Panc1 (cell line): ENCODE measurements at regions not wholly inside any gene's neighbourhood (a gene's known extent, or its start where the extent isn't known, plus 50 kb on each side); places are given as distances from the start of the nearest gene placed in this dataset.

Source experiments
- ATAC-seq: fragments of 200-7000 bp; cut with Tn5 transposase; 2 replicates; pipeline ENCODE4 v1.9.1; 2020; ENCODE audit warnings: mild to moderate bottlenecking, moderate library complexity
- BruUV-seq: library from RNA; stranded (reverse); fragments of 400-500 nt; replicated peaks from 2 replicates; lab custom pipeline; 2021; lab: Mats Ljungman, UMichigan
- CTCF ChIA-PET: fragments of 300-600 bp; sonication (Branson Sonifier 250); formaldehyde crosslinking; loops from one replicate; lab custom pipeline; 2022; ENCODE audit warnings: antibody characterized with exemption; lab: Charles Lee
- POLR2A ChIA-PET: fragments of 300-600 bp; sonication (Branson Sonifier 250); formaldehyde crosslinking; loops from one replicate; lab custom pipeline; 2022; ENCODE audit warnings: antibody characterized with exemption; lab: Charles Lee
- DNase-seq: peaks from one replicate; pipeline ENCODE4 v3.0.0-alpha.2; 2010; ENCODE audit warnings: low read depth, low spot score
- H3K27ac ChIP-seq: 2 replicates; pipeline ENCODE4 v1.5.1; 2011; ENCODE audit warnings: mild to moderate bottlenecking, low read length, inconsistent platforms
- H3K27me3 ChIP-seq: fragments of 200-500 bp; sonication (Bioruptor generic); 2 replicates; pipeline ENCODE4 v1.6.0; 2014; ENCODE audit warnings: low read length, inconsistent platforms; ENCODE audit not compliant: control insufficient read depth, insufficient read depth
- H3K36me3 ChIP-seq: fragments of 200-500 bp; sonication (Bioruptor generic); 2 replicates; pipeline ENCODE4 v1.5.1; 2014; ENCODE audit warnings: inconsistent platforms, mild to moderate bottlenecking, low read length, moderate library complexity; ENCODE audit not compliant: control insufficient read depth, insufficient read depth
- H3K4me1 ChIP-seq: 2 replicates; pipeline ENCODE4 v1.5.1; 2011; ENCODE audit warnings: inconsistent platforms, mild to moderate bottlenecking, low read length, moderate library complexity; ENCODE audit not compliant: control insufficient read depth, insufficient read depth
- H3K4me3 ChIP-seq, 2 experiments: 2 replicates each; pipeline ENCODE4 v1.5.1; 2011 to 2012; ENCODE audit warnings: low read depth in 2 of 2, low read length in 2 of 2, mild to moderate bottlenecking in 2 of 2, inconsistent platforms in 1 of 2, moderate library complexity in 1 of 2
- H3K9me3 ChIP-seq: fragments of 200-500 bp; sonication (Bioruptor generic); 2 replicates; pipeline ENCODE4 v1.5.1; 2014; ENCODE audit warnings: low read depth, mild to moderate bottlenecking, inconsistent platforms, low read length, moderate library complexity; ENCODE audit not compliant: control insufficient read depth, insufficient read depth
- POLR2AphosphoS5 ChIP-seq: IDR thresholded peaks from 2 replicates; pipeline ENCODE4 v1.6.1; 2012; ENCODE audit warnings: mild to moderate bottlenecking, low read depth, low read length, moderate library complexity
- SIN3A ChIP-seq: IDR thresholded peaks from 2 replicates; pipeline ENCODE4 v1.6.1; 2012; ENCODE audit warnings: low read depth, mild to moderate bottlenecking, low read length, moderate library complexity, borderline replicate concordance; ENCODE audit not compliant: insufficient read depth
- TCF7L2 ChIP-seq: IDR thresholded peaks from 2 replicates; pipeline ENCODE4 v1.6.1; 2011; ENCODE audit warnings: mild to moderate bottlenecking, low read depth, low read length, inconsistent platforms
- in situ Hi-C: cut with HindIII; loops from 2 replicates; pipeline ENCODE4 v1.10.0; 2016; ENCODE audit warnings: low sequenced_read_pairs, low pct_unique_long_range_greater_than_20kb
- intact Hi-C: fragments of 100-400 bp; cut with micrococcal nuclease; formaldehyde crosslinking; loops from one replicate; pipeline ENCODE4 v1.10.0; 2022; ENCODE audit not compliant: unreplicated experiment
- TF ChIP-seq, protein P1 (sequence below), 2 experiments: IDR thresholded peaks; 2 replicates each; pipeline ENCODE4 v1.6.1; 2011 to 2012; ENCODE audit warnings: low read depth in 2 of 2, control low read depth in 1 of 2, low read length in 1 of 2, mild to moderate bottlenecking in 1 of 2, moderate library complexity in 1 of 2; ENCODE audit not compliant: insufficient read depth in 1 of 2
- TF ChIP-seq, protein P2 (sequence below): fragments of 450-650 bp; IDR thresholded peaks from 2 replicates; pipeline ENCODE4 v1.5.1; 2017; ENCODE audit warnings: mild to moderate bottlenecking

DNA sequence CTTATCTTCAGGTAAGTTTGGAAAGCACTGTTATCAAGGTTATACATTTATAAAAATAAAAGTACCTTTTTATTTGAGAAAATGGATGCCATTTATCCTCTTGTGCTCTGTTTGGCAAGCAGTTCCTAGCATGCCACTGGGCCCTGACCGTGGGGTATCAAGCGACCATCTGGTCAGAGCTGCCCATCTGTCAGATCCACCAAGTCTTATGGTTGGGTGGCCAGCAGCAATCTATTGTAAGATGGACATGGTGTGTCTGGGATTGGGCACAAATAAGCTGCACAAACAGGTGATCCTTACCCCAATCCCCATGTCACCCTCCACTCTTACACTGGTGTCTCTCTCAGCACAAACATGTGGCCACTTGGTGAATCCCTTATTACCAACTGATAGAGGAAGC, 178.5 kb downstream of the DLEU7 start:
- in situ Hi-C loops: no loop called here
- H3K27ac ChIP-seq: no peak overlapping the region
- no peaks in the 10 kb centered on the region for H3K4me1 ChIP-seq
- no peaks in the 10 kb centered on the region for H3K9me3 ChIP-seq
- DNase-seq (no peak), ATAC-seq (no peak)
- H3K36me3 ChIP-seq: no peaks in the 10 kb centered on the region
- intact Hi-C loops: no loop called here
- no peak overlapping the region for H3K4me3 ChIP-seq
- TF ChIP-seq, protein P1, sequence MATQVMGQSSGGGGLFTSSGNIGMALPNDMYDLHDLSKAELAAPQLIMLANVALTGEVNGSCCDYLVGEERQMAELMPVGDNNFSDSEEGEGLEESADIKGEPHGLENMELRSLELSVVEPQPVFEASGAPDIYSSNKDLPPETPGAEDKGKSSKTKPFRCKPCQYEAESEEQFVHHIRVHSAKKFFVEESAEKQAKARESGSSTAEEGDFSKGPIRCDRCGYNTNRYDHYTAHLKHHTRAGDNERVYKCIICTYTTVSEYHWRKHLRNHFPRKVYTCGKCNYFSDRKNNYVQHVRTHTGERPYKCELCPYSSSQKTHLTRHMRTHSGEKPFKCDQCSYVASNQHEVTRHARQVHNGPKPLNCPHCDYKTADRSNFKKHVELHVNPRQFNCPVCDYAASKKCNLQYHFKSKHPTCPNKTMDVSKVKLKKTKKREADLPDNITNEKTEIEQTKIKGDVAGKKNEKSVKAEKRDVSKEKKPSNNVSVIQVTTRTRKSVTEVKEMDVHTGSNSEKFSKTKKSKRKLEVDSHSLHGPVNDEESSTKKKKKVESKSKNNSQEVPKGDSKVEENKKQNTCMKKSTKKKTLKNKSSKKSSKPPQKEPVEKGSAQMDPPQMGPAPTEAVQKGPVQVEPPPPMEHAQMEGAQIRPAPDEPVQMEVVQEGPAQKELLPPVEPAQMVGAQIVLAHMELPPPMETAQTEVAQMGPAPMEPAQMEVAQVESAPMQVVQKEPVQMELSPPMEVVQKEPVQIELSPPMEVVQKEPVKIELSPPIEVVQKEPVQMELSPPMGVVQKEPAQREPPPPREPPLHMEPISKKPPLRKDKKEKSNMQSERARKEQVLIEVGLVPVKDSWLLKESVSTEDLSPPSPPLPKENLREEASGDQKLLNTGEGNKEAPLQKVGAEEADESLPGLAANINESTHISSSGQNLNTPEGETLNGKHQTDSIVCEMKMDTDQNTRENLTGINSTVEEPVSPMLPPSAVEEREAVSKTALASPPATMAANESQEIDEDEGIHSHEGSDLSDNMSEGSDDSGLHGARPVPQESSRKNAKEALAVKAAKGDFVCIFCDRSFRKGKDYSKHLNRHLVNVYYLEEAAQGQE (IDR thresholded peaks at IDR 0.05; ENCODE audit: insufficient read depth in 1 of 2, low read depth in 2 of 2, low read length in 1 of 2): no peak
- no TSS peak for BruUV-seq
- ChIA-PET CTCF (no interaction called here), POLR2A (no interaction called here)
- no peaks in the 10 kb centered on the region for H3K27me3 ChIP-seq

GRCh38 chr13:50668049-50668448, 175.4 kb downstream of the DLEU7 start:
- in situ Hi-C loops (no loop called here), intact Hi-C loops (no loop called here)
- BruUV-seq: no TSS peak
- Histone ChIP-seq H3K27ac (no peak overlapping the region), H3K36me3 (no peaks in the 10 kb centered on the region), H3K4me3 (no peak overlapping the region), H3K27me3 (no peaks in the 10 kb centered on the region), H3K9me3 (no peaks in the 10 kb centered on the region), H3K4me1 (no peaks in the 10 kb centered on the region)
- ATAC-seq (no peak), DNase-seq (no peak)
- POLR2A ChIA-PET: no interaction called here
- CTCF ChIA-PET: no interaction called here
- TF ChIP-seq SIN3A (no peak), POLR2AphosphoS5 (no peak), TCF7L2 (no peak)
- TF ChIP-seq, protein P1 (IDR thresholded peaks at IDR 0.05; ENCODE audit: insufficient read depth in 1 of 2, low read depth in 2 of 2, low read length in 1 of 2): no peak
- TF ChIP-seq, protein P2, sequence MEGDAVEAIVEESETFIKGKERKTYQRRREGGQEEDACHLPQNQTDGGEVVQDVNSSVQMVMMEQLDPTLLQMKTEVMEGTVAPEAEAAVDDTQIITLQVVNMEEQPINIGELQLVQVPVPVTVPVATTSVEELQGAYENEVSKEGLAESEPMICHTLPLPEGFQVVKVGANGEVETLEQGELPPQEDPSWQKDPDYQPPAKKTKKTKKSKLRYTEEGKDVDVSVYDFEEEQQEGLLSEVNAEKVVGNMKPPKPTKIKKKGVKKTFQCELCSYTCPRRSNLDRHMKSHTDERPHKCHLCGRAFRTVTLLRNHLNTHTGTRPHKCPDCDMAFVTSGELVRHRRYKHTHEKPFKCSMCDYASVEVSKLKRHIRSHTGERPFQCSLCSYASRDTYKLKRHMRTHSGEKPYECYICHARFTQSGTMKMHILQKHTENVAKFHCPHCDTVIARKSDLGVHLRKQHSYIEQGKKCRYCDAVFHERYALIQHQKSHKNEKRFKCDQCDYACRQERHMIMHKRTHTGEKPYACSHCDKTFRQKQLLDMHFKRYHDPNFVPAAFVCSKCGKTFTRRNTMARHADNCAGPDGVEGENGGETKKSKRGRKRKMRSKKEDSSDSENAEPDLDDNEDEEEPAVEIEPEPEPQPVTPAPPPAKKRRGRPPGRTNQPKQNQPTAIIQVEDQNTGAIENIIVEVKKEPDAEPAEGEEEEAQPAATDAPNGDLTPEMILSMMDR: no peak
